Activated naive CD8-positive, alpha-beta T cell treated with anti-CD3 and anti-CD28 coated beads, Interleukin-2, amount 10 ng/mL, durations not matched to agents 7 days and 5 days (primary cell): ENCODE measurements at regions not wholly inside any gene's neighbourhood (a gene's known extent, or its start where the extent isn't known, plus 50 kb on each side); places are given as distances from the start of the nearest gene placed in this dataset.

Source experiments
- ATAC-seq: fragments of 150-1000 bp; cut with Tn5 transposase; one replicate; pipeline ENCODE4 v1.10.0; 2021; ENCODE audit warnings: low read depth, moderate library complexity
- POLR2A ChIA-PET: fragments of 350-600 bp; sonication (Branson Sonifier 250); formaldehyde crosslinking; loops from one replicate; lab custom pipeline; 2021; ENCODE audit warnings: antibody characterized with exemption; lab: Charles Lee
- DNase-seq: peaks from one replicate; pipeline ENCODE4 v3.0.0; 2021
- H3K27ac Mint-ChIP-seq: one replicate; pipeline ENCODE4 v1.8.0; 2022; ENCODE audit warnings: mild to moderate bottlenecking, mixed read lengths
- H3K27me3 Mint-ChIP-seq: one replicate; pipeline ENCODE4 v1.8.0; 2022; ENCODE audit warnings: mild to moderate bottlenecking, moderate library complexity, mixed read lengths
- H3K36me3 Mint-ChIP-seq: one replicate; pipeline ENCODE4 v1.8.0; 2021; ENCODE audit warnings: mild to moderate bottlenecking, mixed read lengths
- H3K4me1 Mint-ChIP-seq: one replicate; pipeline ENCODE4 v1.8.0; 2021; ENCODE audit warnings: mixed read lengths
- H3K4me3 Mint-ChIP-seq: one replicate; pipeline ENCODE4 v1.8.0; 2022; ENCODE audit warnings: mild to moderate bottlenecking, moderate library complexity, mixed read lengths
- H3K9me3 Mint-ChIP-seq: one replicate; pipeline ENCODE4 v1.8.0; 2021; ENCODE audit warnings: mixed read lengths

DNA sequence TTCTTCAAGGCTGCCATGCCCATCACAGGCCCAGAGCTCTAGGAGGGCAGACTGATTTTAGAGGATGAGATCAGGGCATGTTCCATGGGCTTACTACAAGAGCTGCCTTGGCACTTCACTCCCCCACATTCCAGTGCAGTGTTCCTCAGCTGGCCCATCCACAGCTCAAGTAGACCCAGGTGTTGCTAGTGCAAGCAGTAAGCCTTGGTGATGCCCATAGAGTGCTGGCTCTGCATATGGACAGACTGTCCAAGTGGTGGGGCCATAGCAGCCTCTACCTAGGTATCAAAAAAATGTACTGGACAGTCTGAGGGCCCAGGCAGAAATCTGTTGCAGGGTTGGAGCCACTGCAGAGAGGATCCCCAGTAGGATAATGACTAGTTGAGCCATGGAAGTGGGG is 366.6 kb downstream of the FGF10 start:
- no peaks in the 10 kb centered on the region for H3K27me3 Mint-ChIP-seq
- H3K4me1 Mint-ChIP-seq, result no peaks in the 10 kb centered on the region
- no peak overlapping the region for H3K27ac Mint-ChIP-seq
- no peak overlapping the region for H3K4me3 Mint-ChIP-seq
- ATAC-seq (no peak), DNase-seq (no peak)
- H3K36me3 Mint-ChIP-seq, result no peaks in the 10 kb centered on the region
- POLR2A ChIA-PET, result no interaction called here
- no peaks in the 10 kb centered on the region for H3K9me3 Mint-ChIP-seq

DNA sequence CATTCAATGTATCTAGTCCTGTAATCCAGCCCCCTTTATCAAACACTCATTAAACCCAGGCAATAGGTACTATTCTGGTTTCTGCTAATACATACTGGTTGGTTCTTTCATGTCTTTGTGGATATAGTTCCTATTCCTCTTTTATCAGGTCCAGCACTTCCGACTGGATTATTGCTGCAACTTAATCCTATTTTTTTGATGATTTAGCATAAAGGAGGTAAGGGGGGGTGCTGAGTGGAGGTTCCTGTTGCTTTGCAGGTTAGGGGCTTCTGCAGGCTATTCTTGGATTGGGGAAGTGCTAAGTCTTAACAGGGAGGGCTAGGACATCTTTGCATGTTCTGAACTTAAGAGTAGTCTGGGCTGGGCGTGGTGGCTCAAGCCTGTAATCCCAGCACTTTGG is 377.7 kb downstream of the FGF10 start:
- ATAC-seq (no peak), DNase-seq (no peak)
- no peak overlapping the region for H3K27ac Mint-ChIP-seq
- no peak overlapping the region for H3K4me3 Mint-ChIP-seq
- H3K36me3 Mint-ChIP-seq, result no peaks in the 10 kb centered on the region
- POLR2A ChIA-PET, result no interaction called here
- no peaks in the 10 kb centered on the region for H3K27me3 Mint-ChIP-seq
- H3K4me1 Mint-ChIP-seq, result no peaks in the 10 kb centered on the region
- peaks cover 3% of the 10 kb centered on the region for H3K9me3 Mint-ChIP-seq

- Mint-ChIP-seq H3K36me3 (no peaks in the 10 kb centered on the region), H3K4me3 (no peak overlapping the region), H3K4me1 (no peaks in the 10 kb centered on the region), H3K27ac (no peak overlapping the region), H3K9me3 (peaks cover 5% of the 10 kb centered on the region), H3K27me3 (no peaks in the 10 kb centered on the region)
- DNase-seq, result no peak
- ATAC-seq, result no peak
- POLR2A ChIA-PET, result no interaction called here
Measured at GRCh38 chr5:44002381-44002901, 386.8 kb downstream of the FGF10 start.

GRCh38 chr5:44001675-44002380 is 387.4 kb downstream of the FGF10 start:
- no peaks in the 10 kb centered on the region for H3K27me3 Mint-ChIP-seq
- no peaks in the 10 kb centered on the region for H3K4me1 Mint-ChIP-seq
- POLR2A ChIA-PET, result no interaction called here
- no peaks in the 10 kb centered on the region for H3K36me3 Mint-ChIP-seq
- peaks cover 5% of the 10 kb centered on the region for H3K9me3 Mint-ChIP-seq
- no peak overlapping the region for H3K4me3 Mint-ChIP-seq
- no peak for DNase-seq
- ATAC-seq, result no peak
- H3K27ac Mint-ChIP-seq, result no peak overlapping the region

- DNase-seq, result no peak
- Mint-ChIP-seq H3K36me3 (no peaks in the 10 kb centered on the region), H3K27ac (no peak overlapping the region), H3K27me3 (no peaks in the 10 kb centered on the region), H3K4me3 (no peak overlapping the region), H3K4me1 (no peaks in the 10 kb centered on the region), H3K9me3 (peaks cover 1% of the 10 kb centered on the region)
- no peak for ATAC-seq
- POLR2A ChIA-PET, result no interaction called here
Measured at GRCh38 chr5:44001236-44001635, 388.0 kb downstream of the FGF10 start.

DNA sequence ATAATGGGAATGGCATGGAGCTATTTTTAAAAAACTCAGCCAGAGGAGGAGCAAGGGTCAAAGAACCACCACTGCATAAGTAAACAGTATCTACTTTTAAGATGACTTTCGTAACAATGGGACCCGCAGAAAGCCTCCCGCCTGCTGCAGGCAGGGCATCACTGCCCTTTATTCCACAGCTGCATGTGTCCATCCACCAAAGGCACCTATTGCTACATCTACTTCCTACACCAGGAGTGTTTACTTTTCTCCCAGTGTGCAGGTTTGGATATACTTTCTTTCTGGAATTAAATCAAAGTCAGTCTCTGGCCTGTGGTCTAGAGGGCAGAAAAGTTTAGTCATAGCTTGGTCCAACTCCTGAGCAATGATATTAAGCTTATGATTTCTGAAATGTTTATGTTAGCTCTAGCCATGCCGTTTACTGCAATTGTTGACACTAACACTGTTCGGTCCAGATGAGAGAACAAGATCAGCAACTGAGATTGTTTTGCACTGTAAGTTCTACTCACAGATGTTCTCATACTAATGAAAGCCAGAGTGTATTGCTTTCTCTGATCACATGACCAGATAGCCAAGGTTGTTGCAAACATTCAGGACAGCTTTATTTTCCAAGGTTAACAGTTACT is 391.5 kb downstream of the FGF10 start:
- H3K9me3 Mint-ChIP-seq, result peaks cover 1% of the 10 kb centered on the region
- no peaks in the 10 kb centered on the region for H3K27me3 Mint-ChIP-seq
- DNase-seq, result no peak
- ATAC-seq, result no peak
- POLR2A ChIA-PET, result no interaction called here
- no peak overlapping the region for H3K27ac Mint-ChIP-seq
- no peak overlapping the region for H3K4me3 Mint-ChIP-seq
- H3K4me1 Mint-ChIP-seq, result no peaks in the 10 kb centered on the region
- no peaks in the 10 kb centered on the region for H3K36me3 Mint-ChIP-seq

- Mint-ChIP-seq H3K4me3 (no peak overlapping the region), H3K36me3 (no peaks in the 10 kb centered on the region), H3K27me3 (no peaks in the 10 kb centered on the region), H3K4me1 (no peaks in the 10 kb centered on the region), H3K9me3 (peaks cover 1% of the 10 kb centered on the region), H3K27ac (no peak overlapping the region)
- ATAC-seq, result no peak
- DNase-seq, result no peak
- POLR2A ChIA-PET, result no interaction called here
Measured at GRCh38 chr5:43996221-43996620, 393.0 kb downstream of the FGF10 start.

GRCh38 chr5:43994352-43994708 is 391.4 kb downstream of the NNT start:
- no peak overlapping the region for H3K4me3 Mint-ChIP-seq
- ATAC-seq, result no peak
- H3K4me1 Mint-ChIP-seq, result no peaks in the 10 kb centered on the region
- POLR2A ChIA-PET, result no interaction called here
- H3K27ac Mint-ChIP-seq, result no peak overlapping the region
- H3K9me3 Mint-ChIP-seq, result peaks cover 1% of the 10 kb centered on the region
- H3K36me3 Mint-ChIP-seq, result no peaks in the 10 kb centered on the region
- H3K27me3 Mint-ChIP-seq, result no peaks in the 10 kb centered on the region
- DNase-seq, result no peak

- no peaks in the 10 kb centered on the region for H3K36me3 Mint-ChIP-seq
- H3K9me3 Mint-ChIP-seq, result peaks cover 1% of the 10 kb centered on the region
- no peak for DNase-seq
- no peaks in the 10 kb centered on the region for H3K4me1 Mint-ChIP-seq
- no peak overlapping the region for H3K4me3 Mint-ChIP-seq
- no peaks in the 10 kb centered on the region for H3K27me3 Mint-ChIP-seq
- ATAC-seq, result no peak
- POLR2A ChIA-PET, result no interaction called here
- H3K27ac Mint-ChIP-seq, result no peak overlapping the region
Measured at GRCh38 chr5:43993634-43994351, 390.8 kb downstream of the NNT start.

GRCh38 chr5:43985411-43985810 is 382.4 kb downstream of the NNT start:
- Mint-ChIP-seq H3K4me3 (no peak overlapping the region), H3K36me3 (no peaks in the 10 kb centered on the region), H3K4me1 (no peaks in the 10 kb centered on the region), H3K9me3 (peaks cover 5% of the 10 kb centered on the region), H3K27ac (no peak overlapping the region), H3K27me3 (no peaks in the 10 kb centered on the region)
- no peak for ATAC-seq
- no peak for DNase-seq
- POLR2A ChIA-PET, result no interaction called here

GRCh38 chr5:43981556-43981955 is 378.6 kb downstream of the NNT start:
- Mint-ChIP-seq H3K36me3 (no peaks in the 10 kb centered on the region), H3K9me3 (peaks cover 7% of the 10 kb centered on the region), H3K27ac (no peak overlapping the region), H3K4me1 (no peaks in the 10 kb centered on the region), H3K4me3 (no peak overlapping the region), H3K27me3 (peaks cover 1% of the 10 kb centered on the region)
- POLR2A ChIA-PET, result no interaction called here
- DNase-seq, result no peak
- ATAC-seq, result no peak

DNA sequence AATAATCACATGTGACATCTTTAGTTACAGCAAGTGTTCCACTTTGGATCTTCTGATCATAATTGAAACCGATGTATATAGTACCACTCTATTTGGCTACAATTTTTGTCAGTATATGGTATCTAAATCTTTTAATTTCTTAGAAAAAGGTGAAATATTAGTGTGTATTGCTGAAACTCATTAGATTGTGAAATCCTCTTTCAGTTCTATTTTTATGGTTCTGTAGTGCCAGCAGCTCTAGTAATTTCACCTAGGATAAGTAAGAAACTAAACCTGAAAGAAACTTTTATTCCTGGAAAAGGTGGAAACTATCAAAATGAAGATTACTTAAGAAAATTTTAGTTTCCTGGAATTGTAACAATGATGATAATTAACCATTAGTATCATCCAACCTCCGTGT is 370.9 kb downstream of the NNT start:
- POLR2A ChIA-PET, result no interaction called here
- Mint-ChIP-seq H3K27me3 (peaks cover 1% of the 10 kb centered on the region), H3K36me3 (peaks cover 1% of the 10 kb centered on the region), H3K27ac (no peak overlapping the region), H3K4me3 (no peak overlapping the region), H3K4me1 (no peaks in the 10 kb centered on the region), H3K9me3 (peaks cover 7% of the 10 kb centered on the region)
- ATAC-seq (no peak), DNase-seq (no peak)

- ATAC-seq (no peak), DNase-seq (no peak)
- Mint-ChIP-seq H3K36me3 (peaks cover 1% of the 10 kb centered on the region), H3K4me3 (no peak overlapping the region), H3K9me3 (peaks cover 6% of the 10 kb centered on the region), H3K4me1 (no peaks in the 10 kb centered on the region), H3K27me3 (peaks cover 1% of the 10 kb centered on the region), H3K27ac (no peak overlapping the region)
- POLR2A ChIA-PET, result no interaction called here
Measured at GRCh38 chr5:43973318-43973717, 370.3 kb downstream of the NNT start.

DNA sequence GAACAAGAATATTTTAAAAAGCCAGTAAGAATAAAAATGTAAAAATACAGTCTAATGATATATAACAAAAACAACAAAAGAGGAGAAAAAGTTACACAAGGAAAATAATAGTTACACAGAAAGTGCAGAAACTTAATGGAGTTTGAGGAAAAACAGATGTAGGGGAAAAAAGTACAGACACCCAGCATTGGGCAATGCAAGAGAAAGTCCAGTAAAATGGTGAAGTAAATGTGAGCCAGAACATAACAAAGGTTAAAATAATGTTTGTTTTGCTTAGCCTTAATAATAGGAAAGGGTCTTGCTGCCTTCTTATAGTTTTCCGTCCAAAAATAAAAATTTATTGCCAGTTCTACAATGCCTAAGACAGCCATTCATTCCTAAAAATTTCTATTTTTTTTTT is 364.2 kb downstream of the NNT start:
- Mint-ChIP-seq H3K4me1 (no peaks in the 10 kb centered on the region), H3K9me3 (peaks cover 12% of the 10 kb centered on the region), H3K4me3 (no peak overlapping the region), H3K27ac (no peak overlapping the region), H3K36me3 (no peaks in the 10 kb centered on the region), H3K27me3 (no peaks in the 10 kb centered on the region)
- POLR2A ChIA-PET, result no interaction called here
- no peak for DNase-seq
- ATAC-seq, result no peak
